SK-N-SH (cell line): ENCODE measurements at regions not wholly inside any gene's neighbourhood (a gene's known extent, or its start where the extent isn't known, plus 50 kb on each side); places are given as distances from the start of the nearest gene placed in this dataset.

Experiments used
- CTCF ChIA-PET: fragments of 300-600, 350-600 bp; formaldehyde crosslinking; extraction: SDS; loops from one replicate; lab custom pipeline; 2021; lab: Yijun Ruan, JAX
- POLR2A ChIA-PET: fragments of 350-600 bp; sonication (Branson Sonifier 250); formaldehyde crosslinking; extraction: SDS; loops from one replicate; lab custom pipeline; 2020; ENCODE audit warnings: antibody characterized with exemption, inconsistent platforms; lab: Yijun Ruan, JAX
- DNase-seq: peaks from one replicate; pipeline ENCODE4 v3.0.0; 2012
- H2AFZ ChIP-seq: fragments of 200-600 bp; sonication (generic); 2 replicates; pipeline ENCODE4 v1.8.1; 2016; ENCODE audit warnings: antibody characterized with exemption, mild to moderate bottlenecking, low read depth
- H3F3A ChIP-seq: fragments of 200-600 bp; sonication (generic); replicated peaks from 2 replicates; pipeline ENCODE3; 2016; ENCODE audit warnings: antibody characterized with exemption, mild to moderate bottlenecking; ENCODE audit not compliant: insufficient read depth
- H3K27ac ChIP-seq, 2 experiments: fragments of 200-500 bp in 1 of 2; fragments of 200-600 bp in 1 of 2; sonication (Bioruptor generic) in 1 of 2; sonication (generic), shearing (Covaris generic) in 1 of 2; 2 replicates each; pipeline versions ENCODE4 v1.5.1 to v1.6.1; 2014 to 2016; ENCODE audit warnings: low read depth in 2 of 2, inconsistent platforms in 1 of 2, low read length in 1 of 2, mild to moderate bottlenecking in 1 of 2, mixed read lengths in 1 of 2
- H3K27me3 ChIP-seq: fragments of 200-600 bp; sonication (generic), shearing (Covaris generic); 2 replicates; pipeline ENCODE4 v1.6.1; 2016; ENCODE audit warnings: mixed run types; ENCODE audit not compliant: insufficient read depth
- H3K36me3 ChIP-seq, 2 experiments: fragments of 200-500 bp in 1 of 2; fragments of 200-600 bp in 1 of 2; sonication (Bioruptor generic) in 1 of 2; sonication (generic) in 1 of 2; replicated peaks in 1 of 2; 2 replicates each; pipeline versions ENCODE3 to v1.5.1; 2014 to 2016; ENCODE audit warnings: low read length in 1 of 2, mild to moderate bottlenecking in 1 of 2; ENCODE audit not compliant: insufficient read depth in 2 of 2, control insufficient read depth in 1 of 2
- H3K4me1 ChIP-seq, 2 experiments: fragments of 200-500 bp in 1 of 2; fragments of 200-600 bp in 1 of 2; sonication (Bioruptor generic) in 1 of 2; sonication (generic), shearing (Covaris generic) in 1 of 2; 2 replicates each; pipeline versions ENCODE4 v1.5.1 to v1.6.1; 2014 to 2016; ENCODE audit warnings: low read depth in 1 of 2, low read length in 1 of 2, mixed run types in 1 of 2; ENCODE audit not compliant: insufficient read depth in 2 of 2, control insufficient read depth in 1 of 2
- H3K4me2 ChIP-seq: fragments of 200-600 bp; sonication (generic), shearing (Covaris generic); 2 replicates; pipeline ENCODE4 v1.6.1; 2017; ENCODE audit warnings: mixed run types
- H3K4me3 ChIP-seq, 2 experiments: fragments of 200-500 bp in 1 of 2; fragments of 200-600 bp in 1 of 2; sonication (Bioruptor generic) in 1 of 2; sonication (generic), shearing (Covaris generic) in 1 of 2; 2 replicates each; pipeline versions ENCODE4 v1.5.1 to v1.8.1; 2014 to 2016; ENCODE audit warnings: low read depth in 2 of 2, inconsistent platforms in 1 of 2, low read length in 1 of 2, mild to moderate bottlenecking in 1 of 2, mixed read lengths in 1 of 2, moderate library complexity in 1 of 2
- H3K79me2 ChIP-seq: fragments of 200-600 bp; sonication (generic); 2 replicates; pipeline ENCODE4 v1.8.1; 2017; ENCODE audit warnings: mild to moderate bottlenecking; ENCODE audit not compliant: insufficient read depth
- H3K9ac ChIP-seq: fragments of 200-600 bp; sonication (generic); 2 replicates; pipeline ENCODE4 v1.6.1; 2017; ENCODE audit warnings: mixed run types
- H3K9me2 ChIP-seq: fragments of 200-600 bp; sonication (generic); 2 replicates; pipeline ENCODE4 v1.6.1; 2017; ENCODE audit warnings: mixed run types
- H3K9me3 ChIP-seq: fragments of 200-600 bp; sonication (generic); 2 replicates; pipeline ENCODE4 v1.6.1; 2017; ENCODE audit warnings: mixed run types, mild to moderate bottlenecking, moderate library complexity
- H4K20me1 ChIP-seq: fragments of 200-600 bp; sonication (generic); 2 replicates; pipeline ENCODE4 v1.6.1; 2017; ENCODE audit warnings: mild to moderate bottlenecking, mixed run types; ENCODE audit not compliant: insufficient read depth
- CHD2 ChIP-seq: fragments of 150-350 bp; IDR thresholded peaks from 2 replicates; pipeline ENCODE4 v1.6.1; 2018; ENCODE audit warnings: low read length; ENCODE audit not compliant: partially characterized antibody
- ELF1 ChIP-seq: IDR thresholded peaks from 2 replicates; pipeline ENCODE4 v1.4.0; 2012
- EP300 ChIP-seq, 2 experiments: IDR thresholded peaks; 2 replicates each; pipeline versions ENCODE4 v1.4.0 to v1.6.1; 2012; ENCODE audit warnings: borderline replicate concordance in 1 of 2, low read depth in 1 of 2, low read length in 1 of 2
- FOSL2 ChIP-seq: IDR thresholded peaks from 2 replicates; pipeline ENCODE4 v1.4.0; 2012; ENCODE audit warnings: low read depth, mild to moderate bottlenecking, moderate library complexity, borderline replicate concordance
- FOXJ3 ChIP-seq: sonication (generic); formaldehyde crosslinking; IDR thresholded peaks from 2 replicates; pipeline ENCODE4 v1.5.1; 2020; ENCODE audit warnings: mild to moderate bottlenecking, missing genetic modification reagents
- FOXM1 ChIP-seq: IDR thresholded peaks from 2 replicates; pipeline ENCODE4 v1.4.0; 2012; ENCODE audit warnings: low read depth, mild to moderate bottlenecking
- GABPA ChIP-seq: IDR thresholded peaks from 2 replicates; pipeline ENCODE4 v1.4.0; 2012; ENCODE audit warnings: low read depth, mild to moderate bottlenecking
- GATA2 ChIP-seq: sonication (generic); formaldehyde crosslinking; IDR thresholded peaks from 2 replicates; pipeline ENCODE4 v1.5.0; 2020; ENCODE audit warnings: mild to moderate bottlenecking, missing genetic modification reagents
- IRF3 ChIP-seq: fragments of 150-350 bp; IDR thresholded peaks from 2 replicates; pipeline ENCODE4 v1.6.1; 2016; ENCODE audit warnings: mild to moderate bottlenecking, low read depth, low read length
- MXI1 ChIP-seq: IDR thresholded peaks from 2 replicates; pipeline ENCODE4 v1.6.1; 2012; ENCODE audit warnings: mild to moderate bottlenecking, low read depth, low read length, improper control_type of control experiment
- NRF1 ChIP-seq: IDR thresholded peaks from 2 replicates; pipeline ENCODE4 v1.6.1; 2012; ENCODE audit warnings: low read depth, mild to moderate bottlenecking, low read length
- PBX3 ChIP-seq: IDR thresholded peaks from 2 replicates; pipeline ENCODE4; 2012
- POLR2AphosphoS5 ChIP-seq: IDR thresholded peaks from 2 replicates; pipeline ENCODE4 v1.6.1; 2012; ENCODE audit warnings: low read depth, low read length
- RAD21 ChIP-seq: IDR thresholded peaks from 2 replicates; pipeline ENCODE4 v1.6.1; 2012; ENCODE audit warnings: mild to moderate bottlenecking, low read length
- REST ChIP-seq: IDR thresholded peaks from 2 replicates; pipeline ENCODE4 v1.6.1; 2012; ENCODE audit warnings: mild to moderate bottlenecking, low read depth, low read length, moderate library complexity
- RFX5 ChIP-seq: IDR thresholded peaks from 2 replicates; pipeline ENCODE4 v1.6.1; 2012; ENCODE audit warnings: mild to moderate bottlenecking, improper control_type of control experiment, low read length
- RXRA ChIP-seq: IDR thresholded peaks from 2 replicates; pipeline ENCODE4 v1.4.0; 2012; ENCODE audit warnings: low read depth, mild to moderate bottlenecking, borderline replicate concordance
- SIN3A ChIP-seq: IDR thresholded peaks from 2 replicates; pipeline ENCODE4 v1.6.1; 2012; ENCODE audit warnings: low read depth, mild to moderate bottlenecking, low read length, moderate library complexity, borderline replicate concordance
- TAF1 ChIP-seq: IDR thresholded peaks from 2 replicates; pipeline ENCODE4 v1.6.1; 2012; ENCODE audit warnings: low read depth, mild to moderate bottlenecking, low read length, moderate library complexity, borderline replicate concordance
- TCF12 ChIP-seq: IDR thresholded peaks from 2 replicates; pipeline ENCODE4 v1.4.0; 2012
- TEAD4 ChIP-seq: IDR thresholded peaks from 2 replicates; pipeline ENCODE4 v1.4.0; 2012; ENCODE audit warnings: mild to moderate bottlenecking, borderline replicate concordance; ENCODE audit not compliant: insufficient read depth
- YY1 ChIP-seq: IDR thresholded peaks from 2 replicates; pipeline ENCODE4 v1.4.0; 2012; ENCODE audit warnings: low read depth, mild to moderate bottlenecking
- WGBS: methylation state at CpG from one replicate; pipeline ENCODE4 v1.1.6; 2017; ENCODE audit warnings: low lambda C conversion rate; 5-methylcytosine and 5-hydroxymethylcytosine counted together
- TF ChIP-seq, protein P1 (sequence below): IDR thresholded peaks from 2 replicates; pipeline ENCODE4 v1.4.0; 2012; ENCODE audit warnings: low read depth, borderline replicate concordance
- TF ChIP-seq, protein P2 (sequence below): IDR thresholded peaks from 2 replicates; pipeline ENCODE4 v1.4.0; 2012; ENCODE audit warnings: low read depth
- TF ChIP-seq, protein P3 (sequence below): IDR thresholded peaks from 2 replicates; pipeline ENCODE4 v1.4.0; 2012; ENCODE audit warnings: low read depth, borderline replicate concordance

DNA sequence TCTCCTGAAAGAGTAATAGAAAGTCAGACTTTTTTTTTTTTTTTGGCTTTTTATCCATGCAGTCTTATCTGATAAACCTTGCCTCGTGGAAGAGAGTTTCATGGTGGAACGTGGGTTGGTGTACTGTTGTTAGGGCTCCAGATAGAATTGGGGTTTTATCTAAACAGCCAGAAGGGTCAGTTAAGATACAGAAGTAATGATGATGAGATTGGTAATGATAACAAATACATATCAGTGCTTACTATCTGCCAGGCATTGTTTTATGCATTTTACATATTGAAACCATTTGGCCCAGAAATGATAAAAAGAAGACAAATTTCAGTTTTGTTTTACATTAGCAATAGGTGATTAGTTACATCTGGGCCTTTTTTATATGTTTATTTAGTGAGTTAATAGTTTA is 372.8 kb upstream of the PRICKLE1 start:
- 10% methylated on average over 2 of the region's 2 CpGs for WGBS
- Histone ChIP-seq H3K9ac (no peak overlapping the region), H3K4me2 (no peak overlapping the region), H3K79me2 (no peaks in the 10 kb centered on the region), H3K36me3 (no peaks in the 10 kb centered on the region), H3F3A (no peaks in the 10 kb centered on the region), H4K20me1 (no peaks in the 10 kb centered on the region), H3K9me3 (no peaks in the 10 kb centered on the region), H3K27me3 (no peaks in the 10 kb centered on the region), H3K9me2 (no peaks in the 10 kb centered on the region), H3K4me3 (no peak overlapping the region), H3K4me1 (no peaks in the 10 kb centered on the region; a peak in 1 of 4 replicates), H3K27ac (peak overlapping the region in 1 of 2 experiments; percentile 71; a peak in 2 of 4 replicates), H2AFZ (no peak overlapping the region)
- POLR2A ChIA-PET = no interaction called here
- DNase-seq = peak; percentile 45
- CTCF ChIA-PET = no interaction called here
- peak; percentile 98 for TF ChIP-seq GATA2 (CRISPR knock-in tag)
- no peak for TF ChIP-seq FOSL2
- TF ChIP-seq CHD2 = peak; percentile 73
- no peak for TF ChIP-seq RXRA
- no peak for TF ChIP-seq RFX5
- TF ChIP-seq REST = no peak
- no peak for TF ChIP-seq FOXM1
- TF ChIP-seq, protein P1, sequence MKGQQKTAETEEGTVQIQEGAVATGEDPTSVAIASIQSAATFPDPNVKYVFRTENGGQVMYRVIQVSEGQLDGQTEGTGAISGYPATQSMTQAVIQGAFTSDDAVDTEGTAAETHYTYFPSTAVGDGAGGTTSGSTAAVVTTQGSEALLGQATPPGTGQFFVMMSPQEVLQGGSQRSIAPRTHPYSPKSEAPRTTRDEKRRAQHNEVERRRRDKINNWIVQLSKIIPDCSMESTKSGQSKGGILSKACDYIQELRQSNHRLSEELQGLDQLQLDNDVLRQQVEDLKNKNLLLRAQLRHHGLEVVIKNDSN = no peak
- TF ChIP-seq MXI1 = 0 out of 2 replicates have a peak, but pooled peaks have one; percentile 25
- peak; percentile 44 for TF ChIP-seq RAD21
- no peak for TF ChIP-seq YY1
- TF ChIP-seq IRF3 = no peak
- no peak for TF ChIP-seq TAF1
- peak; percentile 14; the same call in 1 of the 2 replicates for TF ChIP-seq TEAD4
- TF ChIP-seq PBX3 = no peak
- no peak for TF ChIP-seq SIN3A
- TF ChIP-seq, protein P2, sequence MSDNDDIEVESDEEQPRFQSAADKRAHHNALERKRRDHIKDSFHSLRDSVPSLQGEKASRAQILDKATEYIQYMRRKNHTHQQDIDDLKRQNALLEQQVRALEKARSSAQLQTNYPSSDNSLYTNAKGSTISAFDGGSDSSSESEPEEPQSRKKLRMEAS = no peak
- TF ChIP-seq POLR2AphosphoS5 = no peak
- no peak for TF ChIP-seq GABPA
- no peak for TF ChIP-seq ELF1
- TF ChIP-seq, protein P3, sequence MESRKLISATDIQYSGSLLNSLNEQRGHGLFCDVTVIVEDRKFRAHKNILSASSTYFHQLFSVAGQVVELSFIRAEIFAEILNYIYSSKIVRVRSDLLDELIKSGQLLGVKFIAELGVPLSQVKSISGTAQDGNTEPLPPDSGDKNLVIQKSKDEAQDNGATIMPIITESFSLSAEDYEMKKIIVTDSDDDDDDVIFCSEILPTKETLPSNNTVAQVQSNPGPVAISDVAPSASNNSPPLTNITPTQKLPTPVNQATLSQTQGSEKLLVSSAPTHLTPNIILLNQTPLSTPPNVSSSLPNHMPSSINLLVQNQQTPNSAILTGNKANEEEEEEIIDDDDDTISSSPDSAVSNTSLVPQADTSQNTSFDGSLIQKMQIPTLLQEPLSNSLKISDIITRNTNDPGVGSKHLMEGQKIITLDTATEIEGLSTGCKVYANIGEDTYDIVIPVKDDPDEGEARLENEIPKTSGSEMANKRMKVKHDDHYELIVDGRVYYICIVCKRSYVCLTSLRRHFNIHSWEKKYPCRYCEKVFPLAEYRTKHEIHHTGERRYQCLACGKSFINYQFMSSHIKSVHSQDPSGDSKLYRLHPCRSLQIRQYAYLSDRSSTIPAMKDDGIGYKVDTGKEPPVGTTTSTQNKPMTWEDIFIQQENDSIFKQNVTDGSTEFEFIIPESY = no peak
- TF ChIP-seq NRF1 = no peak
- TF ChIP-seq FOXJ3 = peak; percentile 32; the same call in 1 of the 2 replicates
- peak; percentile 46; the same call in 1 of the 2 replicates for TF ChIP-seq TCF12
- TF ChIP-seq EP300 (IDR thresholded peaks at IDR 0.05; ENCODE audit: borderline replicate concordance in 1 of 2, low read depth in 1 of 2, low read length in 1 of 2) = peak in 1 of 2 experiments; percentile 97; a peak in 2 of 4 replicates
